ENCODE measurements at regions not wholly inside any gene's neighbourhood (a gene's known extent, or its start where the extent isn't known, plus 50 kb on each side); places are given as distances from the start of the nearest gene placed in this dataset.

DNA sequence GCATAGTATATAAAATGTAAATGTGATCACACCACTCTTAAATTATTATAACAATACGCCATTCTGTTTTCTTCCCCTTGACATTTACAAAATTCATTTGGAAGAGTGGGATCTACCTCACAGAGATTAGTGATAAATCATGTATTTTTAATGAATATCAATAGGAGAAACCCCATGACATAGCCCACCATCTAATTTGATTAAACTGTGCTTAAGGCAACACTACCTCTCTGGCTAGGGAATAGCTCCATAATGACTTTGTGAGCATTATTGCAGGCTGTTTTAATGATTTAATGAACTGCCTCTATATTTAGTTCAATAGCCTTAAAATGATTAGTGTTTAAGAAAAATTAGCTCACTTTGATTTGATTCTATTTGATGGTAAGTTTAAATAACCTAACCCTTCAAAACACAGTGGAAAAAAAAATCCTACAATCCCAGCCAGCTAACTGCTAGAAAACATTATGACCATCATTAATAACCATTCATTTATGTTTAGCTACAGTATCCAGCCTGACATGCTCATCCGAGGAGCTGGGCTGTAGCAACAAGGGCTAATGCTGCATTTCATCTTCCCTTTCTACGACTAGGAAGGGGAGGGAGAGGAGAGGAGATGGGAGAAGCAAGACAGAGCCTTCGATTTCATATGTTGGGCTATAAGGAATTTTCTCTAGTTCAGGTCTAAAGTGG lies 75.3 kb upstream of the BCL11A start:
- intact Hi-C loops (cut with DNase I), result no loop called here
- no peak for TF ChIP-seq CTCF (IDR thresholded peaks at IDR 0.05)
- H3K36me3 ChIP-seq, result no peaks in the 10 kb centered on the region
- H3K9ac ChIP-seq (ENCODE audit: low read depth in 2 of 2, low read length in 2 of 2), result no peak overlapping the region
- H3K27ac ChIP-seq, result no peak overlapping the region
- H3K4me3 ChIP-seq, result no peak overlapping the region
- DNase-seq, result no peak
- no peaks in the 10 kb centered on the region for H3K9me3 ChIP-seq
- H3K27me3 ChIP-seq, result no peaks in the 10 kb centered on the region
- no peaks in the 10 kb centered on the region for H3K4me1 ChIP-seq

DNA sequence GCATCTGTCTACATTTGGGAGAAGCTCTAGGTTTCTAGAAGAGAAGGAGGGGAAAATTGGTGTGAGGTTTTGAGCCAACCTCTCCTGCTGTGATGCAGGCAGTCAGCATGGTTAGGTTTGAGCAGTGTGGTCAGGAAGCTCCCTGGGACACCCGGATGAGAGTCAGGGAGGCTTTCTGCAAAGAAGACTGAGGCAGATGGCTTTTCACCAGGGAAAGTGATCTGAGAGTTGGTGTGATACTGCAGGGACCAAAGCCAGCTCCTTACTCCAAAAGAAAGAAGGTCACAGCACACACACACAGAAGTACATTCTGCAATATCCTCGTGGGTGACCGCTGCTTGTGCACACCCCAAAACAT lies 75.8 kb upstream of the BCL11A start:
- no peaks in the 10 kb centered on the region for H3K9me3 ChIP-seq
- no peaks in the 10 kb centered on the region for H3K36me3 ChIP-seq
- DNase-seq, result no peak
- no peak overlapping the region for H3K4me3 ChIP-seq
- no peak overlapping the region for H3K9ac ChIP-seq (ENCODE audit: low read depth in 2 of 2, low read length in 2 of 2)
- no peak overlapping the region for H3K27ac ChIP-seq
- intact Hi-C loops (cut with DNase I), result no loop called here
- H3K4me1 ChIP-seq, result no peaks in the 10 kb centered on the region
- no peak for TF ChIP-seq CTCF (IDR thresholded peaks at IDR 0.05)
- H3K27me3 ChIP-seq, result no peaks in the 10 kb centered on the region

GRCh38 chr2:60629801-60630385 lies 76.4 kb upstream of the BCL11A start:
- Histone ChIP-seq H3K27ac (no peak overlapping the region), H3K9ac (ENCODE audit: low read depth in 2 of 2, low read length in 2 of 2) (no peak overlapping the region), H3K36me3 (no peaks in the 10 kb centered on the region), H3K4me1 (no peaks in the 10 kb centered on the region), H3K27me3 (no peaks in the 10 kb centered on the region), H3K9me3 (no peaks in the 10 kb centered on the region), H3K4me3 (no peak overlapping the region)
- DNase-seq, result no peak
- intact Hi-C loops (cut with DNase I), result no loop called here
- TF ChIP-seq CTCF (IDR thresholded peaks at IDR 0.05), result no peak

DNA sequence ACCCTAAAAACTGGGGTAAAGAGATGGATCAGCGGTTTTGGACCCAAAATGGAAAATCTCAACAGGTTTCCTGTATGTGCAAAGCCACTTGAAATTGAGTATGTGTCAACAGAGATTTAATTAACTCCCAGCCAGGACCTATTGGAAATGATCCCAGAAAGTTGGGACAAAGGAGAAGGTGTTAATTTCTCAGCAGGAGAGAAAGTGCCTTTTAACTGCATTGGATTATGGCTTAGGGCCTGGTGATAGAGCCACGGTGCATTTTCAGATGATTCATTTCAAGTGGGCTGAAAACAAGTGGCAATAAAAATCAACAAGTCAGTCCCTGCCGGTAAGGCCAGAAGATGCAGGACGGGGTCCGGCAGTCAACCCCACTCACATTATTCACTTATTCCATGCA lies 80.2 kb upstream of the BCL11A start:
- Histone ChIP-seq H3K9ac (ENCODE audit: low read depth in 2 of 2, low read length in 2 of 2) (no peak overlapping the region), H3K27ac (no peak overlapping the region), H3K9me3 (no peaks in the 10 kb centered on the region), H3K4me1 (no peaks in the 10 kb centered on the region), H3K27me3 (no peaks in the 10 kb centered on the region), H3K4me3 (no peak overlapping the region), H3K36me3 (no peaks in the 10 kb centered on the region)
- DNase-seq, result no peak
- TF ChIP-seq CTCF (IDR thresholded peaks at IDR 0.05), result no peak
- intact Hi-C loops (cut with DNase I), result no loop called here

DNA sequence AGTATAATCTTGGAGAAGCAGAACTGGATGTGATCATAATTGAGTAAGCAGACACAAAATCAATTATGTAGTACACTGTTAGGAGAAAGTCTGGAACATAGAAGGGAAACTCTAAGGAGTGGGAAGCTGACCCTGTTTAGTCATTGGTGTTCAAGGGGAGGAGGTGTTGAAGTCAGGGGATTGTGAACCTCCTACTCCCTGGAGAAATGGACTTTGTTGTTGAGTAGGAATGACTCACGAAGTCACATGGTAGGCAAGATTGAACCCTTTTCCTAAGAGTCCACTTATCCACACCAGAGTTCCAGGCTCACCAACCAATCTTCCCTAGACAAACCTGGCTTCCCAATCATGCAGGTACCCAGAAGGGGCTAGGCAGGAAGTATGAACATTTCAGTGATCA lies 81.0 kb upstream of the BCL11A start:
- intact Hi-C loops (cut with DNase I), result no loop called here
- no peaks in the 10 kb centered on the region for H3K27me3 ChIP-seq
- no peak overlapping the region for H3K27ac ChIP-seq
- H3K36me3 ChIP-seq, result no peaks in the 10 kb centered on the region
- H3K4me3 ChIP-seq, result no peak overlapping the region
- H3K9me3 ChIP-seq, result no peaks in the 10 kb centered on the region
- no peaks in the 10 kb centered on the region for H3K4me1 ChIP-seq
- no peak for DNase-seq
- no peak for TF ChIP-seq CTCF (IDR thresholded peaks at IDR 0.05)
- no peak overlapping the region for H3K9ac ChIP-seq (ENCODE audit: low read depth in 2 of 2, low read length in 2 of 2)

Measured in colonic mucosa (tissue), 4 donors.